Fibroblast of pulmonary artery (primary cell): ENCODE measurements at regions not wholly inside any gene's neighbourhood (a gene's known extent, or its start where the extent isn't known, plus 50 kb on each side); places are given as distances from the start of the nearest gene placed in this dataset.
"Not testable (repeated sequence)": the region's sequence is repeated elsewhere in the genome, so short reads cannot be mapped to it uniquely, and the experiment has no call there.

Experiments used
- DNase-seq: peaks from one replicate; pipeline ENCODE4 v3.0.0-alpha.2; 2010; ENCODE audit warnings: low read depth
- H3K4me3 ChIP-seq: replicated peaks from 2 replicates; pipeline ENCODE4 v1.5.1; 2011; ENCODE audit warnings: low read depth, mild to moderate bottlenecking, control low read depth, low read length, moderate library complexity
- TF ChIP-seq, protein P1 (sequence below): IDR thresholded peaks from 2 replicates; pipeline ENCODE4 v1.5.1; 2011; ENCODE audit warnings: mild to moderate bottlenecking, control low read depth, low read length, inconsistent platforms; ENCODE audit errors: missing control alignments

DNA sequence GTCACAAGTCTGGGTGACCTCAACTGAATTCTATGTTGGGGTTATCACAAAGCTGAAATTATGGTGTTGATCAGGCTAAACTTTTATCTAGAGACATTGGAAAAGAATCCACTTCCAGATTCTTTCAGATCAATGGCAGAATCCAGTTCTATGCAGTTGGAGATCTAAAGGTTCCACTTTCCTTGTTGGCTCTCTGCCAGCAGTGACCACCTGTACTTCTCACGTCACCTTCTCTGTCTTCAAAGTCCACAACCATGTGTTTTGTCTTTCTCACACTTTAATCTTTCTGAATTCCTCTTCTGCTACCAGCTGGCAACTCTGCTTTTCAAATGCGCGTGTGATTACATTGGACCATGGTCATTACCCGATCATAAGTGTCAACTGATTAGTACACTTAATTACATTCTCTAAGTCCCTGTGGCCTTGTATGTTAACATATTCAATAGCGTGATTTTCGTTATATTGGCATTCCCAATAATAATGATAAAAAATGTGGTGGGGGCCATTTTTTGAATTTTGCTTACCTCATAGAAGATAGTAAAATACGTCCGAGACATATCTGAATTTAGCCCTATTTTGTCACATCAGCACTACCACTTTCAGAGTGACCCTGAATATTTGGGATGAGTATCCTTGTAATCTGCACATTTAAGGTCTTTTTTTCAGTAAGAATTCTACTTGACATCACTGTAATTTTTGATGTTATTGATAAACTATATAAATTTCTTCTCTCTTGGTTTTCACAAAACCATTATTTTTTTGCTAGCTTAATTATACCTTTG, 73.7 kb upstream of the PRDM9 start:
- no peak overlapping the region for H3K4me3 ChIP-seq
- DNase-seq: no peak
- TF ChIP-seq, protein P1, sequence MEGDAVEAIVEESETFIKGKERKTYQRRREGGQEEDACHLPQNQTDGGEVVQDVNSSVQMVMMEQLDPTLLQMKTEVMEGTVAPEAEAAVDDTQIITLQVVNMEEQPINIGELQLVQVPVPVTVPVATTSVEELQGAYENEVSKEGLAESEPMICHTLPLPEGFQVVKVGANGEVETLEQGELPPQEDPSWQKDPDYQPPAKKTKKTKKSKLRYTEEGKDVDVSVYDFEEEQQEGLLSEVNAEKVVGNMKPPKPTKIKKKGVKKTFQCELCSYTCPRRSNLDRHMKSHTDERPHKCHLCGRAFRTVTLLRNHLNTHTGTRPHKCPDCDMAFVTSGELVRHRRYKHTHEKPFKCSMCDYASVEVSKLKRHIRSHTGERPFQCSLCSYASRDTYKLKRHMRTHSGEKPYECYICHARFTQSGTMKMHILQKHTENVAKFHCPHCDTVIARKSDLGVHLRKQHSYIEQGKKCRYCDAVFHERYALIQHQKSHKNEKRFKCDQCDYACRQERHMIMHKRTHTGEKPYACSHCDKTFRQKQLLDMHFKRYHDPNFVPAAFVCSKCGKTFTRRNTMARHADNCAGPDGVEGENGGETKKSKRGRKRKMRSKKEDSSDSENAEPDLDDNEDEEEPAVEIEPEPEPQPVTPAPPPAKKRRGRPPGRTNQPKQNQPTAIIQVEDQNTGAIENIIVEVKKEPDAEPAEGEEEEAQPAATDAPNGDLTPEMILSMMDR: no peak

DNA sequence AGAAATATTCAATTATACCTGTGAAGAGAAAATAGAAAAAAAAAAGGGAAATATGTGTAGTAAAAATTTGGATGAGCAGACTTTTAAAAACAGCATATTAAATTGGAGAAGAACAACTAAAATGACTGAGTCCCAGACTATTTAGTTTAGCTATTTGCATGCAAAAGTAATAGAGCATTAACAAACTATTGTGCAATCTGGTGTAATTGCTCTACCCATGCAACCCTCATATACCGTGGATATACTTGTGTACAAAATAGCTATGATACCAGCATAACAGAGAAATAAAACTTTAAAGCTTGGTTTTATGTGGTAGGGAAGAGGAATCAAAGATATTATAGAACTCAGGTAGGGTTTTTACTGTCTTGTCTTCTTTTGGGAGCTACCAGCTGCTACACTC, 78.7 kb upstream of the PRDM9 start:
- no peak for DNase-seq
- TF ChIP-seq, protein P1: no peak
- H3K4me3 ChIP-seq: no peak overlapping the region

DNA sequence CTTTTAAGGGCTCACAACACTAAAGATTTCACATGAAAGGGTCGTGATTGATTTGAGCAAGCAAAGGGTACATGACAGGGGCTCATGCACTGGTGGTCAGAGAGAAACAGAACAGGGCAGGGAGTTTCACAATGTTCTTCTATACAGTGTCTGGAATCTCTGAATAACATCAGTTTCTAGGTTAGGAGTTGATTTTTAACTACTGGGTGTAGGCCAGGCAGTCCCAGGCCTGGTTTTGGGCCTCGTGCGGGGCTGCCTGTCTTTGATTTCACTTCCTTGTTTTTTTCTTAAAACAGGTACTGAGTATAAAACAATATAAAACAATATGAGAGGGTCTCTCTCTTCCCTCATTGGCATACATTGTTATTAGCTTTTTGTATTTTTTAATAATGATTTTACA, 87.2 kb upstream of the PRDM9 start:
- DNase-seq, H3K4me3 ChIP-seq: not testable (repeated sequence)

DNA sequence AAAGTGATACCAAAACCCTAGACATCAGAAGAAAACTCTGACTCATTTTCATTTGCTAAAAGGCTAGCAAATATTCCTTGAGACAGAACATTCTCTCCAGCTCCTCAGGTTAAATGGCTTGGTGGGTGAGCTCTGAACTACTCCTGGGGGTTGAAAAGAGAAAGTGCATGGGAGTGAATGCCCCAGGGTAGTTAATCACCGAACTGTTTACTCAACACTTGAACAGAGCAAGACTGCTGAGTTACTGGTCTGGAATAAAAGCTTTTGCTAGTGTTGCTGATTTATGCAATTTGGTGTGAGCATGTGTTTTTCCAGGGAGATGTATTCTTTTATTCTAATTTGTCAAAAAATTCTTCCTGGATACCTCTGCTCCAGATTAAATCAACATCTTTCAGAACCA, 88.3 kb upstream of the PRDM9 start:
- no peak overlapping the region for H3K4me3 ChIP-seq
- DNase-seq: no peak
- TF ChIP-seq, protein P1: no peak

DNA sequence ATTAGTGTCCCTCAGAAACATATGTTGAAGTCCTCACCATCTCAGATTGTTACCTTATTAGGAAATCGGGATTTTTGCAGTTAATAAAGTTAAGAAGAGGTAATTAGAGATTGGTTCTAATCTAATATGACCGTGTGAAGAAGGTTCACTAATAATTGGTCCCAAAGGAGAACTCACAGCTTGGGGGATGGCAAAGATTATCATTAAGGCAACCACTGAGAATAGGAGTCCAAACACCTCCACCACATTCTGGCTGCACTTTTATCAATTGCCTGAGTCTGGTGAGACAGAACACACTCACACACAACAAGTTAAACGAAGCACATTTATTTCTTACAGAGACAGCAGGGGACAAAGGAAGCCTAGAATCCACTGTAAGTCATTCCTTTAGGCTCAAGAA, 94.9 kb upstream of the PRDM9 start:
- H3K4me3 ChIP-seq: no peak overlapping the region
- DNase-seq: no peak
- TF ChIP-seq, protein P1: no peak

DNA sequence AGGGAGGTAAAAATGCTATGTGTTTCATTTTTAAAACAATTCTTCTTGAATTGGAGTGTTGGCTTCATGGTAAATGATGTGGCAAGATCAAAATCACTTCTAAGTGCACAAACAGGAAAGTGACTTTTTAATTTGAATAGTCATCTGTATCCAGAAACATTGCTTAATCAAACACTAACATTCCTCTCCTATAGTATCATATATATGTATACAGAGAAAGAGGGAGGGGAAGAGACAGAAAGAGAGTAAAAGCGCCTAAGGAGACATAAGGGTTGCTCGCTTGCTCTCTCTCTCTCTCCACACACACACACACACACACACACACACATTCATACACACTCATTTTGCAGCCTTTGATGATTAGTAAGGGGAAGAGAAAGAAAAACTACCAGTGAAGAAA, 95.4 kb upstream of the PRDM9 start:
- TF ChIP-seq, protein P1: no peak
- H3K4me3 ChIP-seq: no peak overlapping the region
- peak; percentile 43 for DNase-seq

DNA sequence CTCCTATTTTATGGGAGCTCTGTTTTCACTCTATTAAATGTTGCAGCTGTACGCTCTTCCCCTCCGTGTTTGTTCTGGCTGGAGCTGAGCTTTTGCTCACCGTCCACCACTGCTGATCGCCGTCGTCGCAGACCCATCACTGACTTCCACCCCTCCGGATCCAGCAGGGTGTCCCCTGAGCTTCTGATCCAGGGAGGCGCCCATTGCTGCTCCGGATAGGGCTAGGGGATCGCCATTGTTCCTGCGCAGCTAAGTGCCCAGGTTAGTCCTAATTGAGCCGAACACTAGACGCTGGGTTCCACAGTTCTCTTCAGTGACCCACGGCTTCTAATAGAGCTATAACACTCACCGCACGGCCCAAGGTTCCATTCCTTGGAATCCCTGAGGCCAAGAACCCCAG, 96.2 kb upstream of the PRDM9 start:
- TF ChIP-seq, protein P1: no peak
- no peak for DNase-seq
- no peak overlapping the region for H3K4me3 ChIP-seq

DNA sequence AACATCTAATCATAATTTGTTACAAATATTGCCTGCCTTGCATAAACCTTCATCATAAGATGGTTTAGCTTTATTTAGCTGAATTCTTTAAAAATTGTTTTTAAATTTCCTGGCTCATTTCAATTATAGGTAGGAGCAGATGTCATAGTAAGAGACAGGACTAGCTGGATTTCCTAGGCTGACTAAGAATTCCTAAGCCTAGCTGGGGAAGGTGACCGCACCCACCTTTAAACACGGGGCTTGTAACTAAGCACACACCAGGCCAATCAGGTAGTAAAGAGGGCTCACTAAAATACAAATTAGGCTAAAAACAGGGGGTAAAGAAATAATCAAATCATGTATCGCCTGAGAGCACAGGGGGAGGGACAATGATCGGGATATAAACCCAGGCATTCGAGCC, 96.6 kb upstream of the PRDM9 start:
- DNase-seq, H3K4me3 ChIP-seq: not testable (repeated sequence)
